ENCODE measurements at regions not wholly inside any gene's neighbourhood (a gene's known extent, or its start where the extent isn't known, plus 50 kb on each side); places are given as distances from the start of the nearest gene placed in this dataset.
A peak's percentile ranks its signal among the peaks of the same experiment; 100 is the strongest.
"Not testable (repeated sequence)": the region's sequence is repeated elsewhere in the genome, so short reads cannot be mapped to it uniquely, and the experiment has no call there.

DNA sequence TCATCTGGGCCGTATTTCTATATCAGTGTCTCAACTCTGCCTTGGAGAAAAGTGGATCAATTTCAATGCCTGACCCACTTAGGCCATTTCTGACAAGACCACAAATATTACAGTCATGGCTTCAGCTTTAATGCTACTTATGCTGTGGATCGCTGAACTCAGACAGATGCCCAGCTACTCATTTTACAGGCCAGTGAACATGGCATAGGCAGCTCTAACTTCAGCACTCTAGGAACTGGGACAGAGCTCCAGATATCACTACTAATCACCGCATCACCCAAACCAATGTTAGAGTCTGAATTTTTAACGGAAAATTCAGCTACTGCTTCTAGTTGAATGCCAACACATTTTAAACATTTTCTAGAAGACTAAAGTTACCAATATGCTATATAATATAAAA lies 809.6 kb upstream of the FRG1 start:
- no peak for TF ChIP-seq POLR2AphosphoS5 (IDR thresholded peaks at IDR 0.05)
- TF ChIP-seq, protein P1, sequence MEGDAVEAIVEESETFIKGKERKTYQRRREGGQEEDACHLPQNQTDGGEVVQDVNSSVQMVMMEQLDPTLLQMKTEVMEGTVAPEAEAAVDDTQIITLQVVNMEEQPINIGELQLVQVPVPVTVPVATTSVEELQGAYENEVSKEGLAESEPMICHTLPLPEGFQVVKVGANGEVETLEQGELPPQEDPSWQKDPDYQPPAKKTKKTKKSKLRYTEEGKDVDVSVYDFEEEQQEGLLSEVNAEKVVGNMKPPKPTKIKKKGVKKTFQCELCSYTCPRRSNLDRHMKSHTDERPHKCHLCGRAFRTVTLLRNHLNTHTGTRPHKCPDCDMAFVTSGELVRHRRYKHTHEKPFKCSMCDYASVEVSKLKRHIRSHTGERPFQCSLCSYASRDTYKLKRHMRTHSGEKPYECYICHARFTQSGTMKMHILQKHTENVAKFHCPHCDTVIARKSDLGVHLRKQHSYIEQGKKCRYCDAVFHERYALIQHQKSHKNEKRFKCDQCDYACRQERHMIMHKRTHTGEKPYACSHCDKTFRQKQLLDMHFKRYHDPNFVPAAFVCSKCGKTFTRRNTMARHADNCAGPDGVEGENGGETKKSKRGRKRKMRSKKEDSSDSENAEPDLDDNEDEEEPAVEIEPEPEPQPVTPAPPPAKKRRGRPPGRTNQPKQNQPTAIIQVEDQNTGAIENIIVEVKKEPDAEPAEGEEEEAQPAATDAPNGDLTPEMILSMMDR (IDR thresholded peaks at IDR 0.05): no peak
- no peak for TF ChIP-seq EP300 (IDR thresholded peaks at IDR 0.05)
- TF ChIP-seq POLR2A (IDR thresholded peaks at IDR 0.05): no peak
- 88% methylated on average over 4 of the region's 4 CpGs for WGBS

DNA sequence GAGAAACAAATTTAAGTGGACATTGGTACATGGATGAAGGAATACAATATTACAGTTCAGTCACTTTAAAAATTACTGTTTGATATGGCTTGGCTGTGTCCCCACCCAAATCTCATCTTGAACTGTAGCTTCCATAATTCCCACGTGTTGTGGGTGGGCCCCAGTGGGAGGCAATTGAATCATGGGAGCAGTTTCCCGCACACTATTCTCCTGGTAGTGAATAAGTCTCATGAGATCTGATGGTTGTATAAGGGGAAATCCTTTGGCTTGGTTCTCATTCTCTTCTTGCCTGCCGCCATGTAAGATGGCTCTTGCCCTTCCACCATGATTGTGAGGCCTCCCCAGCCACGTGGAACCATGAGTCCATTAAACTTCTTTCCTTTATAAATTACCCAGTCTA lies 804.2 kb upstream of the FRG1 start:
- Histone ChIP-seq H3K36me3 (no peaks in the 10 kb centered on the region), H3K27ac (no peak overlapping the region), H3K9me3 (no peaks in the 10 kb centered on the region), H3K4me1 (no peaks in the 10 kb centered on the region), H3K27me3 (no peaks in the 10 kb centered on the region), H3K4me3 (no peak overlapping the region)
- no peak for DNase-seq (ENCODE audit: low spot score in 2 of 2)
- TF ChIP-seq, protein P1 (IDR thresholded peaks at IDR 0.05): no peak
- TF ChIP-seq EP300 (IDR thresholded peaks at IDR 0.05) (no peak), POLR2A (IDR thresholded peaks at IDR 0.05) (no peak)
- WGBS: 76% methylated on average over 4 of the region's 4 CpGs

More for the DNA sequence above, 809.6 kb upstream of the FRG1 start:
- no peaks in the 10 kb centered on the region for H3K36me3 ChIP-seq
- H3K4me3 ChIP-seq: no peak overlapping the region
- H3K9me3 ChIP-seq: no peaks in the 10 kb centered on the region
- no peak overlapping the region for H3K27ac ChIP-seq
- H3K27me3 ChIP-seq: no peaks in the 10 kb centered on the region
- H3K4me1 ChIP-seq: no peaks in the 10 kb centered on the region
- no peak for DNase-seq (ENCODE audit: low spot score in 2 of 2)

DNA sequence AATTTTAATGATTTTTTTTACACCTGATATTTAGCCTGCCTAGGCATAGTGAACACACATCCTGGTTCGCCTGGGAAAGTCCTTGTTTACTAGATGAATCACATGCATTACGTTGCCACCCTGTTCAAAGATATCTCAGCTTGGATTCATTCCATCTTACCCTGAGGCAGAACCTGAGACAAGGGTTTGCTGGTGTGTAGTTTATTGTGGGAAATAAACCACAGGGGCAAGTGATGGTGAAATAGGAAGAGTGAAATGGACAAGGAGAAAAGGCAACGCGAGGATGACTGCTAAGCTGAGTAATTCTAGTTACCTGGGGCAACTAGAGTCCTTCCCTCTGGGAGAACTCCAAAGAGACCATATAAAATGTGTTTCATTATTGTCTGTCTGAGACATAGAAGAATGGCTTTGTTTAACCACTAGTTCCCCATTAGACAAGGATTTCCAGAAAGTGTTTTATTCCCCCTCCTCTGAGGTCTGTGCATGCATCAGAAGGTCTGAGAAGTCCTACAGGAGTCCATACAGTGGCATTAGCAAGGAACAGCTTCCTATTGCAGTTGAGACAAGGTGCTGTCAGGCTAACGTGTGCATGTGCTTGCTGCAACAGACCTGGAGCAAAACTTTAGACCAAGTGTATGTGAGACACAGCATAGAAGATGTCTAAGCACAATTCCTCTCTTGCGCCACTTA lies 797.3 kb upstream of the FRG1 start:
- Histone ChIP-seq H3K36me3 (no peaks in the 10 kb centered on the region), H3K4me1 (no peaks in the 10 kb centered on the region), H3K27me3 (no peaks in the 10 kb centered on the region), H3K4me3 (no peak overlapping the region), H3K9me3 (no peaks in the 10 kb centered on the region), H3K27ac (no peak overlapping the region)
- DNase-seq (ENCODE audit: low spot score in 2 of 2): no peak
- TF ChIP-seq, protein P1 (IDR thresholded peaks at IDR 0.05): no peak
- TF ChIP-seq POLR2AphosphoS5 (IDR thresholded peaks at IDR 0.05): no peak
- no peak for TF ChIP-seq EP300 (IDR thresholded peaks at IDR 0.05)
- no peak for TF ChIP-seq POLR2A (IDR thresholded peaks at IDR 0.05)
- WGBS: 52% methylated on average over 6 of the region's 6 CpGs

DNA sequence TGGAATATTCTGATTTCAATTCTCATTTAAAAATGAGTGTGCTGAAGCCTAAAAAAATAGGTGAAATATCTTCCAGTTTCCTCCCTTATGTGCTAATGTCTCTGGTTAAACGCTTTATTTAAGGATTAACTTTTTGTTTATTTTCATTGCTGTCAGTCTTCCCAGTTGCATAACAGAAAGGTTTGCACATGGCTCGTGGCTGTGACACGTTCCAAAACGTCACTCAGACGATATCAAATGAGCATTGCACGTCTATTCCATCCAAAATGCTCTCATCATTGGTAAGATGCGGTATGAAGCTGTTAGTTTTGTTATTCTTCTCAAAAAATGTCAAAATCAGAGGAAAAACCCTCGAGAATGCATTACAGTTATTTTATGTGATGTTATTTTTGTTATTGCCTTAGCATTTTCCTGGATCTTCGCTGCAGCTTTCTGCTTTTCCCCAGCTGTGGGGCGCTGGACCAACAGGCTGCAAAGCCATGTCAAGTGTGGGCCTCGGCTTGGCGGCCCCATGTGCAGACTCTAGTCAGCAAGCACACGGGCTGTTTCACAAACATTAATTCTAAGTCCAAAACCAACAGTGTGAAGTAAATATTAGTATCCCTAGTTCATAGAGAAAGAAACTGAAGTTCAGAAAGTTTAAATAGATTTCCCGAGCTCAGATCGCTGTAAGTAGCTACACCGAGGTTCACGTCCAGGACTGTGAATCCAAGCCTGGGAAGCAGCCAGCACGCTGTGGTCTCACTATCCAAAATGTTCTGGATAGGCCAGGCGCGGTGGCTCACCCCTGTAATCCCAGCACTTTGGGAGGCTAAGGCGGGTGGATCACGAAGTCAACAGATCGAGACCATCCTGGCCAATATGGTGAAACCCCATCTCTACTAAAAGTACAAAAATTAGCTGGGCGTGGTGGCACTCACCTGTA lies 793.4 kb upstream of the FRG1 start:
- H3K9me3 ChIP-seq: no peaks in the 10 kb centered on the region
- H3K36me3 ChIP-seq: no peaks in the 10 kb centered on the region
- no peak overlapping the region for H3K4me3 ChIP-seq
- no peak overlapping the region for H3K27ac ChIP-seq
- H3K27me3 ChIP-seq: no peaks in the 10 kb centered on the region
- WGBS: 79% methylated on average over 24 of the region's 24 CpGs
- no peaks in the 10 kb centered on the region for H3K4me1 ChIP-seq
- no peak for DNase-seq (ENCODE audit: low spot score in 2 of 2)
- TF ChIP-seq POLR2A (IDR thresholded peaks at IDR 0.05) (no peak), POLR2AphosphoS5 (IDR thresholded peaks at IDR 0.05) (no peak), EP300 (IDR thresholded peaks at IDR 0.05) (no peak)
- TF ChIP-seq, protein P1 (IDR thresholded peaks at IDR 0.05): no peak

DNA sequence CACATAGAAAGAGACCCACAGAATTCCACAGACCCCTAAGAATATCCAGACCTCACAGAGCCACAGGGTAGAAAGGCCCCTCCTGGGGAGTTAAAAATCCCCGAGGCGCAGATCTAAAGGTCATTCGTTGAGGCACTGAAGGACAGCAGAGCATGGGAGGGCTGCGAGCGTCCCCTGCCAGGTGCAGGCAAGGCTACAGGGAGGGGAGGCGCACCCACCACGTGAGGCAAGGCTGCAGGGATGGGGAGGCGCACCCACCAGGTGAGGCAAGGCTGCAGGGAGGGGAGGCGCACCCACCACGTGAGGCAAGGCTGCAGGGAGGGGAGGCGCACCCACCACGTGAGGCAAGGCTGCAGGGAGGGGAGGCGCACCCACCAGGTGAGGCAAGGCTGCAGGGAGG lies 785.6 kb upstream of the FRG1 start:
- DNase-seq (ENCODE audit: low spot score in 2 of 2): peak in 1 of 2 donors; percentile 40

More for the DNA sequence above, 785.6 kb upstream of the FRG1 start:
- H3K27me3 ChIP-seq, H3K9me3 ChIP-seq, H3K36me3 ChIP-seq, H3K27ac ChIP-seq, H3K4me3 ChIP-seq, H3K4me1 ChIP-seq: not testable (repeated sequence)
- WGBS: 88% methylated on average over 10 of the region's 13 CpGs
